ENCODE measurements at regions not wholly inside any gene's neighbourhood (a gene's known extent, or its start where the extent isn't known, plus 50 kb on each side); places are given as distances from the start of the nearest gene placed in this dataset.

- ChIA-PET POLR2A (no interaction called here), CTCF (no interaction called here)
- H3K27ac ChIP-seq (ENCODE audit: low read depth, low read length) = no peak overlapping the region
- H3K9me3 ChIP-seq (ENCODE audit: low read length) = no peaks in the 10 kb centered on the region
- no peaks in the 10 kb centered on the region for H3K36me3 ChIP-seq (ENCODE audit: insufficient read depth, low read length)
- H3K4me1 Mint-ChIP-seq = no peaks in the 10 kb centered on the region
- no peaks in the 10 kb centered on the region for H3K4me1 ChIP-seq (ENCODE audit: insufficient read depth, low read length)
- no peaks in the 10 kb centered on the region for H3K36me3 Mint-ChIP-seq
- H3K27ac Mint-ChIP-seq = no peak overlapping the region
- H3K9me3 Mint-ChIP-seq = peaks cover 0 to 8% (median 3%) of the 10 kb centered on the region in 5 donors
- no peak overlapping the region for H3K4me3 Mint-ChIP-seq
- no peak for DNase-seq
- no peaks in the 10 kb centered on the region for H3K27me3 ChIP-seq (ENCODE audit: insufficient read depth, low read length, poor library complexity, severe bottlenecking)
- H3K4me3 ChIP-seq (ENCODE audit: low read length) = no peak overlapping the region
- no peaks in the 10 kb centered on the region for H3K27me3 Mint-ChIP-seq
These were observed 214.2 kb upstream of the TBX3 start for GRCh38 chr12:114898159-114898558.

DNA sequence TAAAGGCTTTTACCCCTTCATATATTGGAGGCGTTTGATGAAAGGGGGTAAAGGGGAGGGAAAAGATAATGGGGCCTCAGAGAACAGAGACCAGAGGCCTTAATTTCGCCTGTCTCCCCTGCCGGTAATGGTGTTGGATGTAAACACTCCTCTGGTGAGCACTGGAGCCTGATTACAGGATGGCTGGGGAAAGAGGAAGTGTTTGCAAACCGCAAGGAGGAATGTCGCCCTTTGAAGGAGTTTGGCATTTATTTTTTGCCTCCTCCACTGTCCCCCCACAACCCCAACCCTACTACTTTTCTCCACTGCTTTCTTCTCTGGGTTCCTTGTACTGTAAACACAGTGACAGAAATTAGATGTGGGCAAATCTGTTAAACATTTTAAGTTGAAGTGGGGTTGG, 211.9 kb upstream of the TBX3 start:
- Mint-ChIP-seq H3K36me3 (no peaks in the 10 kb centered on the region), H3K27me3 (peaks cover 0 to 2% of the 10 kb centered on the region in 2 donors), H3K4me3 (no peak overlapping the region), H3K4me1 (no peaks in the 10 kb centered on the region), H3K9me3 (peaks cover 0 to 8% (median 3%) of the 10 kb centered on the region in 5 donors), H3K27ac (no peak overlapping the region)
- CTCF ChIA-PET = no interaction called here
- DNase-seq = no peak
- no peaks in the 10 kb centered on the region for H3K9me3 ChIP-seq (ENCODE audit: low read length)
- POLR2A ChIA-PET = no interaction called here
- H3K36me3 ChIP-seq (ENCODE audit: insufficient read depth, low read length) = no peaks in the 10 kb centered on the region
- no peaks in the 10 kb centered on the region for H3K27me3 ChIP-seq (ENCODE audit: insufficient read depth, low read length, poor library complexity, severe bottlenecking)
- H3K4me1 ChIP-seq (ENCODE audit: insufficient read depth, low read length) = no peaks in the 10 kb centered on the region
- H3K27ac ChIP-seq (ENCODE audit: low read depth, low read length) = no peak overlapping the region
- no peak overlapping the region for H3K4me3 ChIP-seq (ENCODE audit: low read length)

- Histone ChIP-seq H3K27ac (ENCODE audit: low read depth, low read length) (no peak overlapping the region), H3K4me3 (ENCODE audit: low read length) (no peak overlapping the region), H3K36me3 (ENCODE audit: insufficient read depth, low read length) (no peaks in the 10 kb centered on the region), H3K9me3 (ENCODE audit: low read length) (no peaks in the 10 kb centered on the region), H3K4me1 (ENCODE audit: insufficient read depth, low read length) (no peaks in the 10 kb centered on the region), H3K27me3 (ENCODE audit: insufficient read depth, low read length, poor library complexity, severe bottlenecking) (no peaks in the 10 kb centered on the region)
- H3K27ac Mint-ChIP-seq = no peak overlapping the region
- ChIA-PET POLR2A (no interaction called here), CTCF (no interaction called here)
- no peak overlapping the region for H3K4me3 Mint-ChIP-seq
- H3K36me3 Mint-ChIP-seq = no peaks in the 10 kb centered on the region
- H3K9me3 Mint-ChIP-seq = peaks cover 0 to 8% (median 3%) of the 10 kb centered on the region in 5 donors
- no peaks in the 10 kb centered on the region for H3K4me1 Mint-ChIP-seq
- peaks cover 0 to 2% of the 10 kb centered on the region in 2 donors for H3K27me3 Mint-ChIP-seq
- no peak for DNase-seq
These were observed 211.1 kb upstream of the TBX3 start for GRCh38 chr12:114895081-114895480.

DNA sequence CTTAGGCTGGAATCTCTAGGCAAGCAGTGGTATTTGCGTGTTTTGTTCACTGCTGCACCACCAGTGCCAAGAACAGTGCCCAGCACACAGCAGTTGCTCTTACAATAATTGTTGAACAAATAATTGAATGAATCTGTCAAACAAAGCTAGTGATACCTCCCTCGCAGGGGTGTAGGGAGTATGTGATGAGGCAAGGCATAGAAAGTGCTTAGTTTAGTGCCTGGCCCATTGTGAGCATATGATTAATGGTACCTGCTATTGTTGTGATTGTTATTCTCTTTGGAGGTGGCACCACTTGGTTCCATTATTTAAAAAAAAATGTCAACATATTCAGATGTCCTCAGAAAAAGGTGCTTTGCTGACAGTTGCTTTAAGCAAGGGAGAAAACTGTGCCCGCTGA, 210.1 kb upstream of the TBX3 start:
- Histone ChIP-seq H3K27me3 (ENCODE audit: insufficient read depth, low read length, poor library complexity, severe bottlenecking) (no peaks in the 10 kb centered on the region), H3K4me1 (ENCODE audit: insufficient read depth, low read length) (no peaks in the 10 kb centered on the region), H3K27ac (ENCODE audit: low read depth, low read length) (no peak overlapping the region), H3K4me3 (ENCODE audit: low read length) (no peak overlapping the region), H3K36me3 (ENCODE audit: insufficient read depth, low read length) (no peaks in the 10 kb centered on the region), H3K9me3 (ENCODE audit: low read length) (no peaks in the 10 kb centered on the region)
- ChIA-PET POLR2A (no interaction called here), CTCF (no interaction called here)
- peaks cover 0 to 8% (median 2%) of the 10 kb centered on the region in 5 donors for H3K9me3 Mint-ChIP-seq
- no peak for DNase-seq
- H3K27ac Mint-ChIP-seq = no peak overlapping the region
- no peaks in the 10 kb centered on the region for H3K4me1 Mint-ChIP-seq
- H3K27me3 Mint-ChIP-seq = peaks cover 0 to 2% of the 10 kb centered on the region in 2 donors
- no peaks in the 10 kb centered on the region for H3K36me3 Mint-ChIP-seq
- H3K4me3 Mint-ChIP-seq = no peak overlapping the region

DNA sequence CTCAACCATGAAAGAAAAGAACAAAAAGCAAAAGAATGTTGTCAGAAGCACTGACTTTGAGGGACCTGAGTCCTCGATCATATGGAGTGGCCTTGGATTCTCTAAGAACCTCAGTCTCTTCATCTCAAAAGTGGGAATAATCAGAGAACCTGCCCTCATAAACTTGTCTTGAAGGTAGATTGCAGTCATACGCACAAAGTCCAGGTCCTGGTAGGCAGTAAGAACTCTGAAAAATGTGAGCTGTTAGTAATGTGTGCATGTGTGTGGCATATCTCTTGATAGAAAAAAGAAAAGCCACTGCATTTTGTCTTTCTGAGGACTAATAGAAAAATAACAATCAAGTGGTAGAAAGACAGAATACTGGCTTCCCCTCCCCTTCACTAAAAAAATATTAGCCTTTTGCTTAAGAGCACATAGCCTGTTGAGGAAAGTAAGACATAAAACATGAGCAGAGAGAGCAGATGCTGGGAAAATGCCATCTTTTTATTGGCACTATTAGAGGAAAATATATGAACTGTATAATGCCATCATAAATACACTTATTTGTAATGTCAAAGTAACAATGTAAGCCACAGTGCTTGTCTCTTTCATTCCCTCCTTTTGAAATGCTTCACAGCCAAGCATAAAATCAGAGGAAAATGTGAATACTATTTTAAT, 205.1 kb upstream of the TBX3 start:
- DNase-seq = no peak
- H3K9me3 Mint-ChIP-seq = peaks cover 0 to 9% (median 2%) of the 10 kb centered on the region in 5 donors
- H3K27ac Mint-ChIP-seq = no peak overlapping the region
- no peaks in the 10 kb centered on the region for H3K27me3 ChIP-seq (ENCODE audit: insufficient read depth, low read length, poor library complexity, severe bottlenecking)
- H3K9me3 ChIP-seq (ENCODE audit: low read length) = no peaks in the 10 kb centered on the region
- ChIA-PET POLR2A (no interaction called here), CTCF (no interaction called here)
- H3K4me3 ChIP-seq (ENCODE audit: low read length) = no peak overlapping the region
- no peaks in the 10 kb centered on the region for H3K36me3 Mint-ChIP-seq
- H3K4me1 ChIP-seq (ENCODE audit: insufficient read depth, low read length) = no peaks in the 10 kb centered on the region
- H3K4me1 Mint-ChIP-seq = no peaks in the 10 kb centered on the region
- H3K36me3 ChIP-seq (ENCODE audit: insufficient read depth, low read length) = no peaks in the 10 kb centered on the region
- no peak overlapping the region for H3K27ac ChIP-seq (ENCODE audit: low read depth, low read length)
- H3K4me3 Mint-ChIP-seq = no peak overlapping the region
- peaks cover 0 to 2% of the 10 kb centered on the region in 2 donors for H3K27me3 Mint-ChIP-seq

- no peaks in the 10 kb centered on the region for H3K4me1 ChIP-seq (ENCODE audit: insufficient read depth, low read length)
- H3K27ac Mint-ChIP-seq = no peak overlapping the region
- no peak overlapping the region for H3K27ac ChIP-seq (ENCODE audit: low read depth, low read length)
- no peaks in the 10 kb centered on the region for H3K36me3 ChIP-seq (ENCODE audit: insufficient read depth, low read length)
- H3K4me1 Mint-ChIP-seq = no peaks in the 10 kb centered on the region
- DNase-seq = no peak
- H3K9me3 Mint-ChIP-seq = peaks cover 0 to 9% (median 2%) of the 10 kb centered on the region in 5 donors
- H3K27me3 Mint-ChIP-seq = peaks cover 0 to 2% of the 10 kb centered on the region in 2 donors
- no peaks in the 10 kb centered on the region for H3K27me3 ChIP-seq (ENCODE audit: insufficient read depth, low read length, poor library complexity, severe bottlenecking)
- H3K36me3 Mint-ChIP-seq = no peaks in the 10 kb centered on the region
- no peaks in the 10 kb centered on the region for H3K9me3 ChIP-seq (ENCODE audit: low read length)
- ChIA-PET POLR2A (no interaction called here), CTCF (no interaction called here)
- H3K4me3 Mint-ChIP-seq = no peak overlapping the region
- H3K4me3 ChIP-seq (ENCODE audit: low read length) = no peak overlapping the region
These were observed 204.5 kb upstream of the TBX3 start for GRCh38 chr12:114888448-114888847.

- CTCF ChIA-PET = no interaction called here
- Mint-ChIP-seq H3K36me3 (no peaks in the 10 kb centered on the region), H3K4me3 (no peak overlapping the region), H3K27me3 (no peaks in the 10 kb centered on the region), H3K27ac (no peak overlapping the region), H3K4me1 (no peaks in the 10 kb centered on the region), H3K9me3 (peaks cover 1 to 11% (median 9%) of the 10 kb centered on the region in 5 donors)
- no peak overlapping the region for H3K4me3 ChIP-seq (ENCODE audit: low read length)
- H3K27me3 ChIP-seq (ENCODE audit: insufficient read depth, low read length, poor library complexity, severe bottlenecking) = no peaks in the 10 kb centered on the region
- no peak overlapping the region for H3K27ac ChIP-seq (ENCODE audit: low read depth, low read length)
- H3K4me1 ChIP-seq (ENCODE audit: insufficient read depth, low read length) = no peaks in the 10 kb centered on the region
- POLR2A ChIA-PET = no interaction called here
- H3K36me3 ChIP-seq (ENCODE audit: insufficient read depth, low read length) = no peaks in the 10 kb centered on the region
- DNase-seq = no peak
- H3K9me3 ChIP-seq (ENCODE audit: low read length) = no peaks in the 10 kb centered on the region
These were observed 201.5 kb upstream of the TBX3 start for GRCh38 chr12:114885501-114885900.

GRCh38 chr12:114884575-114884974, 200.6 kb upstream of the TBX3 start:
- Mint-ChIP-seq H3K27ac (no peak overlapping the region), H3K9me3 (peaks cover 1 to 11% (median 9%) of the 10 kb centered on the region in 5 donors), H3K36me3 (no peaks in the 10 kb centered on the region), H3K4me1 (no peaks in the 10 kb centered on the region), H3K27me3 (no peaks in the 10 kb centered on the region), H3K4me3 (no peak overlapping the region)
- DNase-seq = no peak
- ChIA-PET CTCF (no interaction called here), POLR2A (no interaction called here)
- Histone ChIP-seq H3K9me3 (ENCODE audit: low read length) (no peaks in the 10 kb centered on the region), H3K4me1 (ENCODE audit: insufficient read depth, low read length) (no peaks in the 10 kb centered on the region), H3K4me3 (ENCODE audit: low read length) (no peak overlapping the region), H3K27ac (ENCODE audit: low read depth, low read length) (no peak overlapping the region), H3K27me3 (ENCODE audit: insufficient read depth, low read length, poor library complexity, severe bottlenecking) (no peaks in the 10 kb centered on the region), H3K36me3 (ENCODE audit: insufficient read depth, low read length) (no peaks in the 10 kb centered on the region)

GRCh38 chr12:114882083-114882482, 198.1 kb upstream of the TBX3 start:
- no peaks in the 10 kb centered on the region for H3K4me1 Mint-ChIP-seq
- no peak overlapping the region for H3K27ac Mint-ChIP-seq
- no peaks in the 10 kb centered on the region for H3K27me3 Mint-ChIP-seq
- Histone ChIP-seq H3K4me3 (ENCODE audit: low read length) (no peak overlapping the region), H3K36me3 (ENCODE audit: insufficient read depth, low read length) (no peaks in the 10 kb centered on the region), H3K4me1 (ENCODE audit: insufficient read depth, low read length) (no peaks in the 10 kb centered on the region), H3K9me3 (ENCODE audit: low read length) (no peaks in the 10 kb centered on the region), H3K27me3 (ENCODE audit: insufficient read depth, low read length, poor library complexity, severe bottlenecking) (no peaks in the 10 kb centered on the region), H3K27ac (ENCODE audit: low read depth, low read length) (no peak overlapping the region)
- H3K4me3 Mint-ChIP-seq = no peak overlapping the region
- CTCF ChIA-PET = no interaction called here
- POLR2A ChIA-PET = no interaction called here
- no peaks in the 10 kb centered on the region for H3K36me3 Mint-ChIP-seq
- no peak for DNase-seq
- peaks cover 3 to 10% (median 4%) of the 10 kb centered on the region in 5 donors for H3K9me3 Mint-ChIP-seq

Data from CD8-positive, alpha-beta memory T cell (primary cell).